SK-N-SH treated with all-trans-retinoic acid at 6 μM for 48 hours (cell line): ENCODE measurements at regions not wholly inside any gene's neighbourhood (a gene's known extent, or its start where the extent isn't known, plus 50 kb on each side); places are given as distances from the start of the nearest gene placed in this dataset.
A peak's percentile ranks its signal among the peaks of the same experiment; 100 is the strongest.

Experiments used
- ATAC-seq: fragments of 200-7000 bp; cut with Tn5 transposase; 3 replicates; pipeline ENCODE4 v1.9.1; 2020; ENCODE audit warnings: mild to moderate bottlenecking, moderate library complexity
- ARNTL ChIP-seq: fragments of 450-650 bp; formaldehyde crosslinking; IDR thresholded peaks from 2 replicates; pipeline ENCODE4 v1.5.0; 2020; ENCODE audit warnings: low read depth, mild to moderate bottlenecking, moderate library complexity, borderline replicate concordance
- BACH2 ChIP-seq: fragments of 250-450 bp; sonication (Bioruptor Pico); IDR thresholded peaks from 2 replicates; pipeline ENCODE4 v1.9.0; 2021; ENCODE audit warnings: mild to moderate bottlenecking, borderline replicate concordance
- CSDC2 ChIP-seq: fragments of 250-450 bp; sonication (Bioruptor Pico); IDR thresholded peaks from 2 replicates; pipeline ENCODE4 v1.5.0; 2020; ENCODE audit warnings: mild to moderate bottlenecking, moderate library complexity
- ESRRG ChIP-seq: fragments of 250-450 bp; sonication (Bioruptor Pico); IDR thresholded peaks from 2 replicates; pipeline ENCODE4 v1.6.1; 2021; ENCODE audit warnings: mild to moderate bottlenecking
- GLIS3 ChIP-seq: fragments of 250-450 bp; sonication (Bioruptor Pico); IDR thresholded peaks from 2 replicates; pipeline ENCODE4 v1.5.0; 2020; ENCODE audit warnings: mild to moderate bottlenecking, moderate library complexity
- ISL1 ChIP-seq: fragments of 250-450 bp; sonication (Bioruptor Pico); IDR thresholded peaks from 2 replicates; pipeline ENCODE4 v2.1.2; 2022; ENCODE audit warnings: mild to moderate bottlenecking, moderate library complexity
- OSR1 ChIP-seq: fragments of 250-450 bp; sonication (Bioruptor Pico); IDR thresholded peaks from 2 replicates; pipeline ENCODE4 v1.8.0; 2022; ENCODE audit warnings: moderate library complexity, mild to moderate bottlenecking, inconsistent platforms
- PPARA ChIP-seq: fragments of 250-450 bp; sonication (Bioruptor Pico); IDR thresholded peaks from 2 replicates; pipeline ENCODE4 v1.5.0; 2020; ENCODE audit warnings: mild to moderate bottlenecking, borderline replicate concordance
- RARB ChIP-seq: fragments of 250-450 bp; sonication (Bioruptor Pico); IDR thresholded peaks from 2 replicates; pipeline ENCODE4 v1.8.0; 2021; ENCODE audit warnings: mild to moderate bottlenecking, moderate library complexity
- SNAI2 ChIP-seq: fragments of 250-450 bp; sonication (Bioruptor Pico); IDR thresholded peaks from 2 replicates; pipeline ENCODE4 v1.5.0; 2020; ENCODE audit warnings: mild to moderate bottlenecking, moderate library complexity
- TCF4 ChIP-seq: fragments of 250-450 bp; sonication (Bioruptor Pico); IDR thresholded peaks from 2 replicates; pipeline ENCODE4 v1.8.0; 2021; ENCODE audit warnings: mild to moderate bottlenecking, moderate library complexity, borderline replicate concordance
- TOX ChIP-seq: fragments of 250-450 bp; sonication (Bioruptor Pico); IDR thresholded peaks from 2 replicates; pipeline ENCODE4 v1.8.0; 2021; ENCODE audit warnings: mild to moderate bottlenecking, moderate library complexity, borderline replicate concordance
- ZFP3 ChIP-seq: fragments of 250-450 bp; sonication (Bioruptor Pico); IDR thresholded peaks from 2 replicates; pipeline ENCODE4 v1.5.0; 2020; ENCODE audit warnings: mild to moderate bottlenecking, moderate library complexity
- ZNF565 ChIP-seq: fragments of 450-650 bp; formaldehyde crosslinking; conservative IDR thresholded peaks from 2 replicates; pipeline ENCODE4 v1.5.0; 2020; ENCODE audit warnings: low read depth, mild to moderate bottlenecking, moderate library complexity
- ZNF70 ChIP-seq: fragments of 450-650 bp; formaldehyde crosslinking; IDR thresholded peaks from 2 replicates; pipeline ENCODE4 v1.5.0; 2020; ENCODE audit warnings: mild to moderate bottlenecking, moderate library complexity
- ZNF8 ChIP-seq: fragments of 450-650 bp; formaldehyde crosslinking; IDR thresholded peaks from 2 replicates; pipeline ENCODE4 v1.5.0; 2020; ENCODE audit warnings: mild to moderate bottlenecking, moderate library complexity
- TF ChIP-seq, protein P1 (sequence below): fragments of 250-450 bp; sonication (Bioruptor Pico); IDR thresholded peaks from 2 replicates; pipeline ENCODE4 v1.8.0; 2021; ENCODE audit warnings: low read depth, mild to moderate bottlenecking, moderate library complexity, borderline replicate concordance
- TF ChIP-seq, protein P2 (sequence below): fragments of 250-450 bp; sonication (Bioruptor Pico); IDR thresholded peaks from 2 replicates; pipeline ENCODE4 v1.5.1; 2021; ENCODE audit warnings: mild to moderate bottlenecking, moderate library complexity
- TF ChIP-seq, protein P3 (sequence below): fragments of 250-450 bp; sonication (Bioruptor Pico); IDR thresholded peaks from 2 replicates; pipeline ENCODE4 v1.5.1; 2020; ENCODE audit warnings: low read depth, mild to moderate bottlenecking, moderate library complexity
- TF ChIP-seq, protein P4 (sequence below): fragments of 250-450 bp; sonication (Bioruptor Pico); IDR thresholded peaks from 2 replicates; pipeline ENCODE4 v1.5.0; 2020; ENCODE audit warnings: mild to moderate bottlenecking, moderate library complexity

DNA sequence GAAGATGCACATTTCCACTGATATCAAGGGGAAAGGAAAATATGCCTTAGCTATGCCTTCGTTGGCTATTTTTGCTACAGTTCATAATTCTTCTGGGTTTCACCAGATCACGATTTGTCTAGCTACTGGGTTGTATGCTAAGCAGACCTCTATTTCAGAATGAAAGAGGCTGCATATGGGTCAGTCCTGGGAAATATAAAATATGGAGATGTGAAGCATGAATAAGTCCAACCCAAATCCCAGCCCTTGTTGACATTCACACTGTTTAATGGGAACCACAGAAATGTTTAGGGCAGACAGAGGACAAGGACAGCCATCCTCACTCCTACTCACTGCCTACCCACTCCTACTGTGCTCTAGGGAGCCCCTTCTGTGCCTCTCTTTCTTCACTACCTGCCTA lies 343.2 kb upstream of the CAMK1G start (continued):
- TF ChIP-seq, protein P1, sequence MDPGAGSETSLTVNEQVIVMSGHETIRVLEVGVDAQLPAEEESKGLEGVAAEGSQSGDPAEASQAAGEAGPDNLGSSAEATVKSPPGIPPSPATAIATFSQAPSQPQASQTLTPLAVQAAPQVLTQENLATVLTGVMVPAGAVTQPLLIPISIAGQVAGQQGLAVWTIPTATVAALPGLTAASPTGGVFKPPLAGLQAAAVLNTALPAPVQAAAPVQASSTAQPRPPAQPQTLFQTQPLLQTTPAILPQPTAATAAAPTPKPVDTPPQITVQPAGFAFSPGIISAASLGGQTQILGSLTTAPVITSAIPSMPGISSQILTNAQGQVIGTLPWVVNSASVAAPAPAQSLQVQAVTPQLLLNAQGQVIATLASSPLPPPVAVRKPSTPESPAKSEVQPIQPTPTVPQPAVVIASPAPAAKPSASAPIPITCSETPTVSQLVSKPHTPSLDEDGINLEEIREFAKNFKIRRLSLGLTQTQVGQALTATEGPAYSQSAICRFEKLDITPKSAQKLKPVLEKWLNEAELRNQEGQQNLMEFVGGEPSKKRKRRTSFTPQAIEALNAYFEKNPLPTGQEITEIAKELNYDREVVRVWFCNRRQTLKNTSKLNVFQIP = no peak

DNA sequence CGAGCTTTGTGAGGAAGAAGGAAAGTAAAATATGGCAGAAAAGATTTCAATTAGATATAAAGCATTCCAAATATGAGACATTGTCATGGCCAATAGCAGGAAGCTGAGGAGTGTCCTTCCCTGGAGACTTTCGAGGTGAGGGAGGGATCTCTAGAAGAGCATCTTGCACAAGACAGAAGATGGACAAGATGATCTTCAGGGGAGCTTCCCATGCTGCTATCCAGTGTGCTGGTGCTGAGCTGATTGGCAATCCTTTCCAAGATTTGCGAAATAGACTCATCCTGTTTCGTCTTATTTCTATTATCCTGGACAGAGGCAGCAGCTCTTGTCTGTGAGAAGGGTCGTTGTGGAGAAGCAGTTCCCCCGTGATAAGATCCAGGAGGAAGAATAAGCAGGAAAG lies 342.0 kb upstream of the CAMK1G start:
- no peak for ATAC-seq
- TF ChIP-seq ARNTL (CRISPR knock-in tag) (no peak), ZNF565 (no peak), TOX (CRISPR knock-in tag) (no peak), PPARA (CRISPR knock-in tag) (no peak), BACH2 (CRISPR knock-in tag) (no peak), SNAI2 (CRISPR knock-in tag) (no peak), TCF4 (CRISPR knock-in tag) (no peak), ESRRG (CRISPR knock-in tag) (no peak), ISL1 (CRISPR knock-in tag) (no peak), ZNF8 (CRISPR knock-in tag) (no peak), ZFP3 (no peak), CSDC2 (CRISPR knock-in tag) (no peak), OSR1 (CRISPR knock-in tag) (no peak), RARB (no peak)
- TF ChIP-seq, protein P2, sequence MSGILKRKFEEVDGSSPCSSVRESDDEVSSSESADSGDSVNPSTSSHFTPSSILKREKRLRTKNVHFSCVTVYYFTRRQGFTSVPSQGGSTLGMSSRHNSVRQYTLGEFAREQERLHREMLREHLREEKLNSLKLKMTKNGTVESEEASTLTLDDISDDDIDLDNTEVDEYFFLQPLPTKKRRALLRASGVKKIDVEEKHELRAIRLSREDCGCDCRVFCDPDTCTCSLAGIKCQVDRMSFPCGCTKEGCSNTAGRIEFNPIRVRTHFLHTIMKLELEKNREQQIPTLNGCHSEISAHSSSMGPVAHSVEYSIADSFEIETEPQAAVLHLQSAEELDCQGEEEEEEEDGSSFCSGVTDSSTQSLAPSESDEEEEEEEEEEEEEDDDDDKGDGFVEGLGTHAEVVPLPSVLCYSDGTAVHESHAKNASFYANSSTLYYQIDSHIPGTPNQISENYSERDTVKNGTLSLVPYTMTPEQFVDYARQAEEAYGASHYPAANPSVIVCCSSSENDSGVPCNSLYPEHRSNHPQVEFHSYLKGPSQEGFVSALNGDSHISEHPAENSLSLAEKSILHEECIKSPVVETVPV (CRISPR knock-in tag) = no peak
- TF ChIP-seq, protein P3, sequence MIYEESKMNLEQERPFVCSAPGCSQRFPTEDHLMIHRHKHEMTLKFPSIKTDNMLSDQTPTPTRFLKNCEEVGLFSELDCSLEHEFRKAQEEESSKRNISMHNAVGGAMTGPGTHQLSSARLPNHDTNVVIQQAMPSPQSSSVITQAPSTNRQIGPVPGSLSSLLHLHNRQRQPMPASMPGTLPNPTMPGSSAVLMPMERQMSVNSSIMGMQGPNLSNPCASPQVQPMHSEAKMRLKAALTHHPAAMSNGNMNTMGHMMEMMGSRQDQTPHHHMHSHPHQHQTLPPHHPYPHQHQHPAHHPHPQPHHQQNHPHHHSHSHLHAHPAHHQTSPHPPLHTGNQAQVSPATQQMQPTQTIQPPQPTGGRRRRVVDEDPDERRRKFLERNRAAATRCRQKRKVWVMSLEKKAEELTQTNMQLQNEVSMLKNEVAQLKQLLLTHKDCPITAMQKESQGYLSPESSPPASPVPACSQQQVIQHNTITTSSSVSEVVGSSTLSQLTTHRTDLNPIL = no peak
- TF ChIP-seq, protein P4, sequence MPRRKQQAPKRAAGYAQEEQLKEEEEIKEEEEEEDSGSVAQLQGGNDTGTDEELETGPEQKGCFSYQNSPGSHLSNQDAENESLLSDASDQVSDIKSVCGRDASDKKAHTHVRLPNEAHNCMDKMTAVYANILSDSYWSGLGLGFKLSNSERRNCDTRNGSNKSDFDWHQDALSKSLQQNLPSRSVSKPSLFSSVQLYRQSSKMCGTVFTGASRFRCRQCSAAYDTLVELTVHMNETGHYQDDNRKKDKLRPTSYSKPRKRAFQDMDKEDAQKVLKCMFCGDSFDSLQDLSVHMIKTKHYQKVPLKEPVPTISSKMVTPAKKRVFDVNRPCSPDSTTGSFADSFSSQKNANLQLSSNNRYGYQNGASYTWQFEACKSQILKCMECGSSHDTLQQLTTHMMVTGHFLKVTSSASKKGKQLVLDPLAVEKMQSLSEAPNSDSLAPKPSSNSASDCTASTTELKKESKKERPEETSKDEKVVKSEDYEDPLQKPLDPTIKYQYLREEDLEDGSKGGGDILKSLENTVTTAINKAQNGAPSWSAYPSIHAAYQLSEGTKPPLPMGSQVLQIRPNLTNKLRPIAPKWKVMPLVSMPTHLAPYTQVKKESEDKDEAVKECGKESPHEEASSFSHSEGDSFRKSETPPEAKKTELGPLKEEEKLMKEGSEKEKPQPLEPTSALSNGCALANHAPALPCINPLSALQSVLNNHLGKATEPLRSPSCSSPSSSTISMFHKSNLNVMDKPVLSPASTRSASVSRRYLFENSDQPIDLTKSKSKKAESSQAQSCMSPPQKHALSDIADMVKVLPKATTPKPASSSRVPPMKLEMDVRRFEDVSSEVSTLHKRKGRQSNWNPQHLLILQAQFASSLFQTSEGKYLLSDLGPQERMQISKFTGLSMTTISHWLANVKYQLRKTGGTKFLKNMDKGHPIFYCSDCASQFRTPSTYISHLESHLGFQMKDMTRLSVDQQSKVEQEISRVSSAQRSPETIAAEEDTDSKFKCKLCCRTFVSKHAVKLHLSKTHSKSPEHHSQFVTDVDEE (CRISPR knock-in tag) = no peak

DNA sequence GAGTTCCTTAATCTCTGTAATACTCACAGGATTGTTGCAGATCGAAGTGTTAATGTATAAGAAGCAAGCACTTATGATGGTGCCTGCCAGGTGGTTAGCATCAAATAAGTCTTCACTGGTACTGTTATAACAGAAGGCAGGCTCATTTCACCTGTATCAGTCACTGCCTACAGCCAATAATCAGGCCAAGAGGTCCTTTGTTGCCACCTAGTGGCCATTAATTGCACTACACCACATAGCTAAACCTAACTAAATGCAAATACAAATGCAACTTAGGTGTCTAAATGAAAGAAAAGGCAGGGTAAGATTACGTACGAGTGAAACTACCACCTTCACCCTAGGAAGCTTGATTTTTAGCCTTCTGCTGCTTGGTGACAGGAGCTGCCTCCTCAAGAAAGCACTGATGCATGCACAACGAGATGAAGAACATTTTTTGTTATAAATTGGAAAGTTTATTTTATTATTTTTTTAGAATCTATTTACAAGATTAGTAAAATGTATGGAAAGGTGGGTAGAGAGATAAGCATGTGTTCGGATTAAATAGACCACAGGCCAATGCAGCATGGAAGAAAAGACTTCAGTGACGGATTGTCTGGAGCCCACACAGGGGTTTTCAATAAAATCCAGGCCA lies 334.8 kb upstream of the CAMK1G start:
- TF ChIP-seq, protein P3 = no peak
- TF ChIP-seq TCF4 (CRISPR knock-in tag) (no peak), CSDC2 (CRISPR knock-in tag) (no peak), ZNF70 (CRISPR knock-in tag) (no peak), PPARA (CRISPR knock-in tag) (no peak), GLIS3 (CRISPR knock-in tag) (no peak)
- TF ChIP-seq, protein P1 = no peak; the same call in 1 of the 2 replicates
- TF ChIP-seq, protein P2 (CRISPR knock-in tag) = no peak
- TF ChIP-seq, protein P4 (CRISPR knock-in tag) = no peak
- peak; percentile 78 for ATAC-seq
